ENCODE measurements at regions not wholly inside any gene's neighbourhood (a gene's known extent, or its start where the extent isn't known, plus 50 kb on each side); places are given as distances from the start of the nearest gene placed in this dataset.

- no peak for DNase-seq (ENCODE audit: low spot score)
- TF ChIP-seq CTCF (IDR thresholded peaks at IDR 0.05; ENCODE audit: extremely low read depth, insufficient read depth, missing control alignments): no peak
- in situ Hi-C loops (cut with MboI; ENCODE audit: low pct_unique_long_range_greater_than_20kb, low sequenced_read_pairs, unreplicated experiment): no loop called here
Measured at GRCh38 chr4:176507845-176508533, 188.2 kb downstream of the SPCS3 start.

GRCh38 chr4:176508780-176509331, 189.1 kb downstream of the SPCS3 start:
- in situ Hi-C loops (cut with MboI; ENCODE audit: low pct_unique_long_range_greater_than_20kb, low sequenced_read_pairs, unreplicated experiment): no loop called here
- TF ChIP-seq CTCF (IDR thresholded peaks at IDR 0.05; ENCODE audit: extremely low read depth, insufficient read depth, missing control alignments): no peak
- DNase-seq (ENCODE audit: low spot score): no peak

- in situ Hi-C loops (cut with MboI; ENCODE audit: low pct_unique_long_range_greater_than_20kb, low sequenced_read_pairs, unreplicated experiment): no loop called here
- no peak for DNase-seq (ENCODE audit: low spot score)
- no peak for TF ChIP-seq CTCF (IDR thresholded peaks at IDR 0.05; ENCODE audit: extremely low read depth, insufficient read depth, missing control alignments)
Measured at GRCh38 chr4:176525576-176525975, 205.8 kb downstream of the SPCS3 start.

GRCh38 chr4:176526704-176527103, 206.9 kb downstream of the SPCS3 start:
- no peak for TF ChIP-seq CTCF (IDR thresholded peaks at IDR 0.05; ENCODE audit: extremely low read depth, insufficient read depth, missing control alignments)
- DNase-seq (ENCODE audit: low spot score): no peak
- in situ Hi-C loops (cut with MboI; ENCODE audit: low pct_unique_long_range_greater_than_20kb, low sequenced_read_pairs, unreplicated experiment): no loop called here

GRCh38 chr4:176529574-176529973, 209.8 kb downstream of the SPCS3 start:
- DNase-seq (ENCODE audit: low spot score): no peak
- in situ Hi-C loops (cut with MboI; ENCODE audit: low pct_unique_long_range_greater_than_20kb, low sequenced_read_pairs, unreplicated experiment): no loop called here
- no peak for TF ChIP-seq CTCF (IDR thresholded peaks at IDR 0.05; ENCODE audit: extremely low read depth, insufficient read depth, missing control alignments)

GRCh38 chr4:176533159-176533558, 213.4 kb downstream of the SPCS3 start:
- DNase-seq (ENCODE audit: low spot score): no peak
- in situ Hi-C loops (cut with MboI; ENCODE audit: low pct_unique_long_range_greater_than_20kb, low sequenced_read_pairs, unreplicated experiment): no loop called here
- no peak for TF ChIP-seq CTCF (IDR thresholded peaks at IDR 0.05; ENCODE audit: extremely low read depth, insufficient read depth, missing control alignments)

Data from GM13977 (cell line).